ENCODE measurements at regions not wholly inside any gene's neighbourhood (a gene's known extent, or its start where the extent isn't known, plus 50 kb on each side); places are given as distances from the start of the nearest gene placed in this dataset.

GRCh38 chr7:15781944-15782343 is 95.5 kb upstream of the MEOX2 start:
- no peak overlapping the region for H3K4me3 ChIP-seq (ENCODE audit: low read depth, low read length)
- no peak for DNase-seq (ENCODE audit: low read depth)
- TF ChIP-seq CTCF (conservative IDR thresholded peaks at IDR 0.05; ENCODE audit: low read depth, low read length) = no peak

GRCh38 chr7:15780271-15780670 is 93.8 kb upstream of the MEOX2 start:
- no peak for TF ChIP-seq CTCF (conservative IDR thresholded peaks at IDR 0.05; ENCODE audit: low read depth, low read length)
- DNase-seq (ENCODE audit: low read depth) = peak; percentile 63
- H3K4me3 ChIP-seq (ENCODE audit: low read depth, low read length) = no peak overlapping the region

- TF ChIP-seq CTCF (conservative IDR thresholded peaks at IDR 0.05; ENCODE audit: low read depth, low read length) = no peak
- H3K4me3 ChIP-seq (ENCODE audit: low read depth, low read length) = no peak overlapping the region
- no peak for DNase-seq (ENCODE audit: low read depth)
Observed at GRCh38 chr7:15778191-15778590, 91.7 kb upstream of the MEOX2 start.

GRCh38 chr7:15765753-15766152 is 79.3 kb upstream of the MEOX2 start:
- DNase-seq (ENCODE audit: low read depth) = no peak
- no peak overlapping the region for H3K4me3 ChIP-seq (ENCODE audit: low read depth, low read length)
- TF ChIP-seq CTCF (conservative IDR thresholded peaks at IDR 0.05; ENCODE audit: low read depth, low read length) = no peak

DNA sequence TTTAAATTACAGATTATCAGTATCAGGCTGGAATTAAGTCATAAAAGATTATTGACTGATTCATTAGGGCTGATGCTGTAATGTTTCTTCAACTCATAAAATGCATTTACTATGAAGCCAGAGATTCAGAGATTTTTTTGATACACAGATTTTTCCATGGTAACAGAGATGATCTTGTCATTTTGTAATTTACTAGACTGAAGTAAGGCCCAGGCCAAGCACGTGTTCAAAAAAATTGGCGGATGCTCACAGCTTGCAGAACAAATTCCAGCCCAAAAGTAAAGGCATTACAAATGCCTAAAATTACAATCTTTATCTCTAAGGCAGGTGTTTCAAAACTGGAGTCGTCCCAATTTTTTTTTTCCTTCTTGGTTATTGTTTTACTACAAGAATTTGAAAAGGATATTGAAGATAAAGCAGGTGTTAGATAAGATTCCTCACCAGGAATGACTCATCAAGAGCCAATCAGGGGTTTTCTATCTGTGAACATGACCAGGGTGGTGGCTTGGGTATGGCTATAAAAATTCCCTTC is 78.4 kb upstream of the MEOX2 start:
- no peak for TF ChIP-seq CTCF (conservative IDR thresholded peaks at IDR 0.05; ENCODE audit: low read depth, low read length)
- H3K4me3 ChIP-seq (ENCODE audit: low read depth, low read length) = no peak overlapping the region
- no peak for DNase-seq (ENCODE audit: low read depth)

DNA sequence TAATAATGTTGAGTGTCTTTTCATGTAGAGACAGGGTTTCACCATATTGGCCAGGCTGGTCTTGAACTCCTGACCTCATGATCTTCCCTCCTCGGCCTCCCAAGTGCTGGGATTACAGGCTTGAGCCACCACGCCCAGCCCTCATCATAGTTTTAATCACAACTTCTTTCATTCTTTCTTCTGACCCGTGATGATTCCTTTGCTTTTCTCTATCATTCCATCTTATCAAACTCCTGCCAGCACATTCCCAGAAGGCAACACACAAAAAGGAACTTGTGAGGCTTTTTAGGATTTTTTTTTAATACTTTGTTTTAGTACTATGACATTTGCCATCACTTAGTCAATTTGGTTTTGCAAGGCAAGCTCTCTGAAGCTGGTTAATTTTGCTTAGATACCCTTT is 77.5 kb upstream of the MEOX2 start:
- no peak for TF ChIP-seq CTCF (conservative IDR thresholded peaks at IDR 0.05; ENCODE audit: low read depth, low read length)
- H3K4me3 ChIP-seq (ENCODE audit: low read depth, low read length) = no peak overlapping the region
- no peak for DNase-seq (ENCODE audit: low read depth)
